Stimulated activated CD4-positive, alpha-beta T cell treated with anti-CD3 and anti-CD28 coated beads, Interleukin-1b, Interleukin-23, amount 100 ng/mL, for 4 hours (primary cell): ENCODE measurements at regions not wholly inside any gene's neighbourhood (a gene's known extent, or its start where the extent isn't known, plus 50 kb on each side); places are given as distances from the start of the nearest gene placed in this dataset.

Experiments
- DNase-seq, 2 donors: peaks; one replicate each; pipeline ENCODE4 v3.0.0-alpha.2; 2020; ENCODE audit warnings: low read depth in 2 of 2

DNA sequence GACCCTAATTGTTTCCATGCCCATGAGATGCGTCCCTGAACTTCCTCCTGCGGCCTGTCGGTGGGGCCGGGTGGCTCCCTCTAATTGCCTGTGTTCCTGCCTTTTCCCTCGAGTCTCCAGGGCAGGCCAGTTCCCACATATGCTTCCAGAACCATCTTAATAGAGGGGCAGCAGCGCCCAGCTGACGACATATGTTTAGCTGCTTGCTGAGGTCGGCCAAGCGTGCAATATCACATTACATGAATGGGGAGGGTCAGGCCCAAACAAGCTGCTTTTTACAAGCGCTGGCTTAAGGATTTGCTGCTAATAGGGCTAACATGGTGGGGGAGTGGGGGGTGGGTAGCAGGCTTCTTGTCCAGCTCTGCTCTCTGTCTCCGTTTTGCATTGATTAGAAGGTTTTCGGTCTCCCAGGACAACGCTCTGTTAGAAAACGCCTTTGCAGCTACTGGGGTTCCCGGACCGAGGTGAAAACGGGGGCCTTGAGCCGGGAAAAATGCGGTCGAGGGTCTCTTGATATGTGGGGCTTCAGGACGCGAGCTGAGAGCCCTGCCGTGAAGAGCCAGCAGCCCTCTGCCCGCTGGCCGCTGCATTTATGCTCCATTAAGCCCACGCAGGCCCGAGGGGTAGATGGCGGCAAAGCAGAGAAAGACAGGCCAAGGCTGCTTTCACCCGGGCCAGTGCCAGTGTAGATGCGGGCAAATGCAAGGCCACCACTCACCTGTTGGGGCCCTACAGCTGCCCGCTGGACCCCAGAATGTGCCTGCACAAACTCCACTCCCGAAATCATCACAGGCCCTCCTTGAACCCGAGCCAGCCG, 308.5 kb downstream of the BMP7 start:
- DNase-seq = no peak

DNA sequence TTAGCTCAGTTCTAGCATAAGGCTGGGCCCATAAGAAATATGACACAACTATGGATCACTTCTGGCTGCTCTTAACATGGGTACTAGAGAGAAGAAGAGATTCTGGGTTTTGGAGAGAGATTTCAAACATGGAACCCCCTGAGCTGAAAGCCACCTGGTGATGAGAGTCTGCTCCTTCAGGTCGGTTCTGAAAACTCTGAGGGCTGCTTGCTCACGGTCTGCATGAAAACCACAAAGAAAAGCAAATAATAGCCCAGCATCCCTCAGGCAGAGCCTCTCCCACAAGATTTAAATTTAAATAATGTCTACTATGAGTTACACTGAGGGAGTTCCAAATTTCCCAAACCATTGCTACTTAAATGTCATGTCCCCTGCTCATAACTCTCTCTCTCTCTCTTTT, 301.5 kb downstream of the BMP7 start:
- DNase-seq = no peak

DNA sequence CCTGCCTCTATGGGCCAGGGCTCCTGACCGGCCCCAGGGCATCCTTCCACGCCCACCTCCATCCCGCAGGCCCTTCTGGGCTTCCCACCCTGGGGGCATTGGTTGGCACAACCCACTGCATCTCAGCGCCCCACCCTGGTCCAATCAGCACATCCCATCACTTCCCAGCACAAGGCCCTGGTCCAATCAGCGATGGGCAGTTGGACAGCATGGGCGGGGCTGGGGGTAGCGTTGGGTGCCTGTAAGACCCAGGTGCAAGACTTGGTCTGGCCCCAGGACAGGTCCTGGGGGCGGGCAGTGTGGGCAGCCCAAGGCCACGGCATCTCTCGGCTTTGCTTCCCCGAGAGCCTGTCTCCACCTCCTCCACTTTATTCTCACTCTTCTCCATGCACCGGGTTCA, 298.5 kb downstream of the BMP7 start:
- DNase-seq = no peak

DNA sequence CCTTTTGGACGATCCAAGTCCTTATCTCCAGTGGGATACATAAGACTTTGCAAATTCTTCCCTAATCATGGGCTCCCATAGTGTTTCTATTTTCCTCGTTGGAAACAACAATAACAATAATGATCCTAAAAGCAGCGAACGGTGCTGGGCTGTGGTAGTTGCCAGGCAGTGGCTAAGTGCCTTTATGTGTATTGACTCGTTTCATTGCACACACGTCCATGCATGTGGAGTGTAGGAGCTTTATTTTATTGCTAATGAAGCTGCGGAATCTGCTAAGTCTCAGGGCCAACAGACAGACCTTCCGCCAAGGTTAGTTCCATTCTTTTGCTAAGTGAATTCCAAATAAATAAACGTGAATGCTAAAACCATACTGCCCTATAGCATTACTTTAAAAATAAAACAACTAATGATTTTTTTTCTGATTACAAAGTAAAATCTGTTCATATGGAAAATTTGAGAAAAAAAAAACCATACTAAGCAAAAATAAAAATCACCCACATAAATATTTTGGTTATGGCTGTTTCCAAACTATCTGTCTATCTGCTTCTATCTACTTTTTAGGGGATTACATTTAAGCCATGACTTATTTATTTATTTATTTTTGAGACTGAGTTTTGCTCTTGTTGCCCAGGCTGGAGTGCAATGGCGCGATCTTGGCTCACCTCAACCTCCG, 297.9 kb downstream of the BMP7 start:
- no peak for DNase-seq

DNA sequence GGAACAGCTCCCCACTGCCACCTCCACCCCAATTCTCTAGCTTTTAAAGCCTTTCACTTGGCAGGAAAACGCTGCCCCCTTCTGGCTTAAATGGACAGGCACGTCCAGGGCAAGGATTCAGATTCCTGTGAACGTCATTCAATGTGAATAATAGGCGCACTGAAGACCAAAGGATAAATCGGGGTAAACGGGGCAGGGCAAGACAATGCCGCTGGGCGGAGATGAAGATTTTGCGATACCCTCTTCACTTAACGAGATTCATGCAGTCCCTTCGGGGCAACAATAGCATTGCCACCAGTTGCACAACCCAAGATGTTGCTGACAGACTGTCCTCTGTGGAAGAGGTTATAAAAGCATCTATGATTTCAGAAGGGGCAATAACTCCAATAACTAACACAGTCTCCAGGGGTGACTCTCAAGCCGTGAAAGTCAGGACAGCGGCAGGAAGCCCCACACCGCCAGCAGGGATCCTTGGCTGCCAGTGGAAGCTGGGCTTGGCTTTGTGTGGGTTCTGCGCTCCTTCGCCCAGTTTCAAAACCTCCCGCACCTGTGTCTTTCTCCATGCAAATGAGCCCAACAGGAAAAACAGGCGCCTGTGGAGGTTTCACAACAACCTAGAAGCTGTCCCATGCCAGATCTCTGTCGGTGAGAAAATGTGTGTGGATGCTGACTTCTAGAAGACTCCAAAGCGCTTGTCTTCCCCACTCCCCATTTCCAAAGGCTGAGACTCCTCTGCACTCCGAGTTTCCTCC, 291.8 kb downstream of the BMP7 start:
- DNase-seq = no peak

DNA sequence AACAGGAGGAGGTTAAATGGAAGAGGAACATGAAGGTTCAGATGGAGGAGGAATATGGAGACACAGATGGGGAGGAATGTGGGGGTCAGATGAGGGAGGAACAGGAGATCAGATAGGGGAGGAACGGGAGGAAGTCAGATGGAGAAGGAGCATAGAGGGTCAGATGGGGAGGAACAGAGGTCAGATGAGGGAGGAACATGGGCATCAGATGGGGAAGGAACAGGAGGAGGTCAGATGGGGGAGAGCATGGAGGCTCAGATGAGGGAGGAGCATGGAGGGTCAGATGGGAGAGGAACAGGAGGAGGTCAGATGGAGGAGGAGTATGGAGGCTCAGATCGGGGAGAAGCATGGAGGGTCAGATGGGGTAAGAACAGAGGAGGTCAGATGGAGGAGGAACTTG, 290.6 kb downstream of the BMP7 start:
- DNase-seq = no peak

DNA sequence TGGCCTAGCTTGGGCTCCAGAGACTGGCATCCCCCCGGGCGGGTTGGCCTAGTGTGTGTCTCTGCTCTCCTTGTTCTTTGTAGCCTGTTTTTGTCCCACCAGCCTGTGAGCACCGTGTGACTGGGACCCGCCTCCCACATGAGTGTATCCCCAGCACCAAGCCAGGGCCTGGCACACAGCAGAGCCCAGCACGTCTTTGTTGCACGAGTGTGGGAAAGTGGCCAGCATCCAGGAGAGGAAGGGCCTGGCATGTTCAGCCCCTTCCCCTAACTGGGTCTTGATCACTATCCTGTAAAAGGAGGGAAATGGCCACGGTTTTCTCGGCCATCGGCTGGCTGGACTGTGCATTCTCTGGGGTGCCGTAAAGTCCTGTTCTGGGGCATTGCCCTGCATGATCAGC, 290.1 kb downstream of the BMP7 start:
- DNase-seq = no peak

DNA sequence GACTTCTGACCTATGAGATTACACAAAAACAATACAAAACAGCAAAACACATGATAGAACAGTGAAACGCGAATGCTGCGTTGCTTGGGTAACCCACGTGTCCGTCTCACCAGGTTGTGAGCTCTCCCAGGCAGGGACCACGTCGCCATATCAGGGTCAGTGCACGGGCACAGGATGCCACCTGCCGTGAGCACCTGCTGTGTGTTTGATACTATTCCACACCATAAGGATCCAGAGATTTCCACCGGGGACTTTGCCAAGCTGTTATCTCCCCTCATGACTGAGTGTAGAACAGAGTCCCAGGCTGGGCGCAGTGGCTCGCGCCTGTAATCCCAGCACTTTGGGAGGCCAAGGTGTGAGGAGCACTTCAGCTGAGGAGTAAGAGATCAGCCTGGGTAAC, 288.0 kb downstream of the BMP7 start:
- DNase-seq = no peak

DNA sequence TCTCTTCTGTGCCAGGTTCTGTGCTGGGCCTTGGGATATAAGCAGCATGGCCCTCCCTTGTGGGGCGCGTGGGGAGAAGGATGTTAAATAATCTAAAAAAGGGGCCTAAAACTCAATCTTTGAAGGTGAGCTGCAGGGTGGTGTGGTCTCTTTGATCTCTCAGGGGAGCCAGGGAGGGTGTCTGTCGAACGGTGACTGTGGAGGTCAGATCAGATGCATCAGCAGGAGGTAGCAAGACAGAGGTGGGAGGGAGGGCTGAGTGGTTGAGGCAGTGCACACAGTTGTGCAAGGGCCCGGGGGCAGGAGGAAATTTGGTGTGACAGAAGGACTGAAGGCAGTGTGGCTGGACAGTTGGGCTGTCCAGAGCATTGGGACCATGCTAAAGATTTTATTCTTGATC, 287.3 kb downstream of the BMP7 start:
- DNase-seq = no peak

DNA sequence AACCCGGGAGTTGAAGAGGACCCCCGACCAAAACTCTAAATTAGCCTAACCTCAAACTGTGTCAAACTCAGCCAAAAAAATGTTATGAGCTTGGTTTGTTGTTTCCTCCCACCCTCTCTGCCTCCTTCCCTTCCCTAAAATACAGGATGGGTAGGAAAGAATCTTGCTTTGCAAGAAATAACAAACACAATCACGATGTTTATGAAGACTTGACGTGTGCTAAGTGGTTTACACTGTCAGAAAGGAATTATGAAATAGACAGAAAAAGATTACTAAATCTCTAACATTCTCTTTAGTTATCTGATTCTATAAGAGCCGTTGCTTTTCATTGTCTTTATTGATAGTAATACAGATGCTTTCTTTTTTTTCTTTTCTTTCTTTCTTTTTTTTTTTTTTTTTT, 285.1 kb downstream of the BMP7 start:
- no peak for DNase-seq

DNA sequence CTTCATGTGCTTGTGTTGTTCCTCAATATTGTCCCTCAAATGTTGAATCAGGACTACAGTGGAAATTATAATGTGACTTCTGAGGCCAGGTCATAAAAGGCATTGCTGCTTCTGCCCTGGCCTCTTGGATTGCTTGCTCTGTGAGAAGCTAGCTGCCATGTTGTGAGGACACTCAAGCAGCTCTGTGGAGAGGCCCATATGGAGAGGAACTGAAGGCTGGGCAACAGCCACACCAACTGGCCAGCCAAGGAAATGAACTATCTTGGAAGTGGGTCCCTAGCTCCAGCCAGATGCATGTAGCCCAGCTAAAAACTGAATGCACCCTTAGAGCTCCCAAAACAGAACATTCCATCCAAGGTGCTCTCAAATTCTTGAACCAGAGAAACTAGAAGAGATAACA, 282.6 kb downstream of the BMP7 start:
- DNase-seq = no peak

DNA sequence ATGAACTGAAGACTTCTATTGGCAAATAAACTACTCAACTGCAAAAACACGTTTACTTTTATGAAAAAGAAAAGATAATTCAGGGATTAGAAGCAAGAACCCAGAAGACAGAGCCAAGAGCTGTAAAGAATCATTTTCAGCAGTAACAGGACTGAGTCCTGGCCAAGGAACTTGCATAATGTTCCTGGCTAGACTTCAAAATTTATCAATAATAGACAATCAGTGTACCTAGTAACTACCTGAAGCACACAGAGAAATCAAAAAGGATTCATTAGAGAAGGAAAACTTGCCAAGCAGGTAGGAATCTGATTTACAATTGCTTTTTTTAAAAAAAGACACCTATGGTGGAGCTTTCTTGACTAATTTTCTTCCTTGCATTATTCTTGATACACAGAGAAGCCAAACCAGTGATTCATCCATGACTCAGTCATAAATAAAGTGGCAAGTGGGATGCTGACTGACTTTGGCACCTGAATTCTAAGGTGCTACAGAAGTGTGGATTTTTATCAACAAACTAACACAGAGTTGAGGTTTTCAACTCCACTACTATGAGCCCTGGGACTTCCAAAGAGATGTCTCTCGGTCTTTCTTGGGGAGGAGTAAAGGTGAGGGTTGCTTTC, 281.3 kb downstream of the BMP7 start:
- DNase-seq = no peak

DNA sequence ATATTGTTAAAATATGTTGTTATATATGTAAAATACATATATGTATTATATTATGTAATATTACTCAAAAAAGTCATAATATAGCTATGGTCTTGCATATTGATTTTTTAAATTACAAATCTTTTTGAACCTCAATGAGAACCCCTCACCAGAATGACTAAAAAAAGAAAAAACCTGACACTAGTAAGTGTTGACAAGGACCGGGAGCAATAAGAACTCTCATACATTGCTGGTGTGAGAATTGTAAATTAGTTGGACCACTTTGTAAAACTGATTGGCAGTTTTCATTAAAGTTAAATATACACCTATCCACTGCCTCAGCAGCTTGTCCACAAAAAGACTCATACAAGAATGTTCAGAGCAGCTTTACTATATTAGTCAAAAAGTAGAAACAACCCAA, 280.0 kb downstream of the BMP7 start:
- DNase-seq = no peak

DNA sequence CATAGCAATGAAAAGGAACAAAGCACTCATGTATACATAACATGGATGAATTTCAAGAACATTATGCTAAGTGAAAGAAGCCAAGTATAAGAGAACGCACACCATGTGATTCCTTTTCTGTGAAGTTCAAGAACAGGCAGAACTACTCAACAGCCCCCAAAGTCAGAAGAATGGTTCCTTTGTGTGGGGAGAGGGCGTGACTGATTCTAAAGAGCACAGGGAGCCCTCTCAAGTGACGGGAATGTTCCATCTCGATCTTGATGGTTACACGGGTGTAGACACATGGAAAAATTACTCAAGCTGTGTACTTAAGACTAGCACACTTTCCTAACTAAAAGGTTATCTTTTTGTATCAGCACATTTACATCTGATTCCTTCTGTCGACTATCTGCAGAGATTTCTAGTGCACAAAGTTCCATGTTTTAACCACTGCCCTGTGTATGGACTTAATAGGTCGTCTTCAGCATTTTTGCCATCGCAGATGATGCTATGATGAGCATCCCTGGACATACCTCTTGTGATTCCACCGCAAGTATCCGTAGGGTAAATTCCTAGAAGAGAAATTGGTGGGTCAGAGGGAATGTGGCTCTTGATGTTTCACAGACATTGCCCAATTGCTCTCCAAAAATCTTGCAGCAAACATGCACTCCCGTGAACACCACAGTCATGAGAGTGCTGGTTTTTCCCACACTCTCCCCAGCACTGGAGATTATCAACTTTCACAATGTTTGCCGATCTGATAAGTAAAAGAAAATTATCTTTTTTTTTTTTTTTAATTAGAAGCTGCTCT, 279.3 kb downstream of the BMP7 start:
- no peak for DNase-seq

DNA sequence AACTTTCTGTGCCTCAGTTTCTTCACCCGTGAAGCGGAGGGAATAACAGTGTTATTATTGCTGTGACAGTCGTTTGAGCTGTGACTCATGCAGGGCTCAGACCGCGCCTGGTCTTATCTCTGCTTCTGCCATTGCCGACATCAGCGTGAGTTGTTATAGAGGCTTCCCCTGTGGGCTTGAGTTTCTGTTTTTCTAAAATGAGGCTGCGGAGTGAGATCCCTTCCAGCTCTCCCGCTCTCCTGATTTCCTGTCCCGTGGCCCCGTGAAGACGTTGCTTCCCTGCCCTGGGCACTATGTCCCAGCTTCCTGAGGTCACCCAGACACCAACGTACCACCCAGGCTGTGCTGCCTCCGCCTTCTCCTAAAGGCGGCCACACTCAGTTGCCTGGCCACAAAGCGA, 278.5 kb downstream of the BMP7 start:
- DNase-seq = no peak

DNA sequence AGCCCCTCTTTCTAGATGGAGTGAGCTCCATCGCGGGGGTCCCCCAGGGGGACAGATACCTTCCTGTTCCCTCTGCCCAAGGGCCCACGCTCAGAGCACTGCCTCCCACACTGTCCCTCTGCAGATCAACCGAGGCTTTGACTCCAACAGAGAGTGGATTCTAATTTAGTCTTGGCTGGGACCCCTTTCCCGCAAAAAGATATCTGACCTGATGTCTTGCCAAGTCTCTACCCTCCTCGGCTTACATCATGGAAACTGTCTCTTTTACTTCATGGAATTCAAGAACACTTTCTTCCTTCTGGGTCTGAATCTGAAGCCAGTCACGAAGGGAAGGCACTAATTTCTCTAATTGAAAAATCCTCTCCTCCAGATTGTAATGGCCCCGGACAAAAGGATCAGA, 278.0 kb downstream of the BMP7 start:
- DNase-seq = no peak

DNA sequence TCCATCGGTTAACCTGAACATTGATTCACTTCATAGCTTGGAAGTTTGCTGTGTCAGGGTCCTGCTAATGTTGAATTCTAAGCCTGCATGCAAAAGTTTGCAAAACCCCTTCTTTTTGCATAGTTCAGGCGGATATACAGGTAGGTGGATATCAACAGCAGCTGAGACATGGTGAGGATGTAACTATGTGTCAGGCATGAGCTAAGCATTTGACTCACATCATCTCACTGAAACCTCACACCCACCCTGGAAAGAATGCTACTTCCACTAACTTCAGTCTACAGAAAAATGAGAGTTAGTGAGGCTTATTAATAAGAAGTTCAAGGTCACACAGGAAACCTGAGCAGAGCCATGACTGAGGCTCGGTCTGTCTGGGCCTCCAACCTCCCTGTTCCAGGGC, 276.9 kb downstream of the BMP7 start:
- DNase-seq = no peak

DNA sequence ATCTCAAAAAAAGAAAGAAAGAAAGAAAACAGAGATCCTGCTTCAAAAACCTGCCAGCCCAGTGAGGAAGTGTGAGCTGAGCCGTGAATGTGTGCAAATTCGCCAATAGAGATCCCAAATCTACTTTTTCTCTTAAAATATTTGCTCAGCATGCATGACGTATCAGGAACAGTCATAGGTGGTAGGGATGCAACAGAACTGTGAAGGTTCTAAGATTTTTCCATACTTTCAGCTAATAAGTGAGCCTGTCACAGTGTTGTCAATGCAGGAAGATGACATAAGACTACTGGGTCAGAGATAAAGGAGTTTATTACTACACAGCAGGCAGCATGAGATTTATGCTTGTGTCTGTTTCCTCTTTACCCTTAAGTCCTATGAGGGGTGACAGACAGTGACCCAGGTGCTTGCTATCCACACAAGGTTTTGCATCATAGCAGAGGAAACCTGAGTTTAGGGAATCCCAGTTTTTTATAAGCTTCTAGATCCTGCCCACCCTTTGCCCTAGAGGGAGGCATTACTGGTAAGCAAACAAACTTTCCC, 273.4 kb downstream of the BMP7 start:
- DNase-seq = no peak

DNA sequence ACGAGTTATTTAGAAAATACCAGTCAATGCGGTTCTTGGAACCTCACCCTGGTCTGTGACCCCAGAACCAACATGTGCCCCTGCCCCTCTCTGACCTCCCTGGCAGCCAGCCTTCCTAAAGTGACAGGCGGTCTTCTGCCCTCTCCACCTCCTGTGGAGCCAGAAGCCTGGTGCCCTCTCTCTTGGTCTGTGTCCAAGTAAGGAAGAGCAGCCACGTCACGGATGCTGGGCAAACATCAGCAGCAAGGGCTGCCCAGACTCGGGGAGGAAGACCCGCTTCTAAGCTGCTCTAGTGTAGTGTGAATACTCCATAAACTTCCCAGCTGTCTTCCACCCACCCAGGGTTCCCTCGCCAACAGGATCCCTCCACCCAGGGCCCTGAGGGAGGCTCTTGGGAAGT, 272.4 kb downstream of the BMP7 start:
- no peak for DNase-seq

DNA sequence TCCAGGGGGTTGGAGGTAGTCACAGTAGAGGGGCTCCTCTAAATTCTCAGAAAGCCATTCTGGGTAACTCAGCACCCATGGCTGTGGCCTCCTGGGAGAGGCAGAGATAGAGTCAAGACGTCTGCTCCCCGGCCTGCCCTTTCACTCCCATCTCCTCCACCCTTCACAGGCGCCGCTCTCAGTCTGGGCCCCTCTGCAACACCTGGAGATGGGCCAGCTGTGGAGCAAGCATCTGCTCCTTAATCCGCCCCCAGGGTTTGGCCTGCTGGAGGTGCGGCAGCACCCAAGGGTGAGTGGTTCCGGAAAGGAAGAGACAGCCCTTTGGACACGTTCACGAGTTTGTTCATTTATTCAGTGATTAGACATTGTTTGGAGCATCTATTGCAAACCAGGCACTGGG, 271.3 kb downstream of the BMP7 start:
- no peak for DNase-seq

DNA sequence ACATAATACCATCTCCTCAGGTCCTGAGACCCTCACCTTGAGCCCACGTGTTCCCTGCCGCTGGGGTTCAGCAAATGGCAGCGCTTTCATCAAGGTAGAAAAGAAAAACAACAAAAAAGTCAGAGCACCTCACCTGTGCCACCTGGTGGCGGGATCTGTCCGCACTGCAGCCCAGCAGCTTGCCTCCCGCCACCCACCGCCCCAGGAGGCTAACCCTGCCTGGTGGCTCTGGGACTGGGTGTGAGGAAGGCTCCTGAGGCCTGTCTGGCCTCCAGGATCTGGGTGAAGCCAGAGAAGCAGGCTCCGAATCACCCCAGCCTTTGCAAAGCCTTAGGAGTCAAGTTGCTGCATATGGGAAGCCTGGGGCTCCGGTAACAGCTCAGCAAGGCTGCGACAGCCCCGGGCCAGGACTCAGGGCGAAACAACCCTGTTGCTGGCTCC, 270.8 kb downstream of the BMP7 start:
- DNase-seq = no peak
